ENCODE measurements at regions not wholly inside any gene's neighbourhood (a gene's known extent, or its start where the extent isn't known, plus 50 kb on each side); places are given as distances from the start of the nearest gene placed in this dataset.

GRCh38 chr15:89421219-89421618 lies 75.2 kb downstream of the RHCG start:
- Histone ChIP-seq H3K27ac (ENCODE audit: low read length) (no peak overlapping the region), H2AFZ (ENCODE audit: low read depth, low read length) (no peak overlapping the region), H3K4me3 (ENCODE audit: low read length) (no peak overlapping the region), H3K36me3 (replicated peaks; ENCODE audit: low read depth, low read length) (no peaks in the 10 kb centered on the region), H3K4me2 (ENCODE audit: low read length) (no peak overlapping the region), H3K9me3 (ENCODE audit: insufficient read depth, low read length) (no peaks in the 10 kb centered on the region), H3K9ac (ENCODE audit: low read length) (no peak overlapping the region), H3K79me2 (ENCODE audit: low read length) (no peaks in the 10 kb centered on the region), H3K4me1 (ENCODE audit: low read length) (no peaks in the 10 kb centered on the region), H3K27me3 (ENCODE audit: low read depth, low read length) (0 out of 2 replicates have a peak, but pooled peaks cover 3% of the 10 kb centered on the region), H4K20me1 (ENCODE audit: insufficient read depth, low read length) (peaks cover 14% of the 10 kb centered on the region; the same call in 1 of the 2 replicates)
- TF ChIP-seq EZH2phosphoT487 (IDR thresholded peaks at IDR 0.05; ENCODE audit: low read depth) (no peak), CTCF (IDR thresholded peaks at IDR 0.05; ENCODE audit: low read depth, low read length) (no peak)

GRCh38 chr15:89419370-89419984 lies 76.9 kb downstream of the RHCG start:
- no peaks in the 10 kb centered on the region for H3K9me3 ChIP-seq (ENCODE audit: insufficient read depth, low read length)
- no peak overlapping the region for H3K4me3 ChIP-seq (ENCODE audit: low read length)
- H4K20me1 ChIP-seq (ENCODE audit: insufficient read depth, low read length), result peaks cover 14% of the 10 kb centered on the region; the same call in 1 of the 2 replicates
- H3K79me2 ChIP-seq (ENCODE audit: low read length), result no peaks in the 10 kb centered on the region
- no peak overlapping the region for H2AFZ ChIP-seq (ENCODE audit: low read depth, low read length)
- H3K36me3 ChIP-seq (replicated peaks; ENCODE audit: low read depth, low read length), result no peaks in the 10 kb centered on the region
- H3K4me2 ChIP-seq (ENCODE audit: low read length), result no peak overlapping the region
- H3K4me1 ChIP-seq (ENCODE audit: low read length), result 0 out of 2 replicates have a peak, but pooled peaks cover 3% of the 10 kb centered on the region
- TF ChIP-seq CTCF (IDR thresholded peaks at IDR 0.05; ENCODE audit: low read depth, low read length), result no peak
- no peak for TF ChIP-seq EZH2phosphoT487 (IDR thresholded peaks at IDR 0.05; ENCODE audit: low read depth)
- peaks cover 8% of the 10 kb centered on the region for H3K27me3 ChIP-seq (ENCODE audit: low read depth, low read length)
- no peak overlapping the region for H3K9ac ChIP-seq (ENCODE audit: low read length)
- no peak overlapping the region for H3K27ac ChIP-seq (ENCODE audit: low read length)

- Histone ChIP-seq H3K79me2 (ENCODE audit: low read length) (no peaks in the 10 kb centered on the region), H3K36me3 (replicated peaks; ENCODE audit: low read depth, low read length) (no peaks in the 10 kb centered on the region), H4K20me1 (ENCODE audit: insufficient read depth, low read length) (peaks cover 14% of the 10 kb centered on the region; the same call in 1 of the 2 replicates), H2AFZ (ENCODE audit: low read depth, low read length) (no peak overlapping the region), H3K9ac (ENCODE audit: low read length) (no peak overlapping the region), H3K4me3 (ENCODE audit: low read length) (no peak overlapping the region), H3K27ac (ENCODE audit: low read length) (no peak overlapping the region), H3K9me3 (ENCODE audit: insufficient read depth, low read length) (no peaks in the 10 kb centered on the region), H3K27me3 (ENCODE audit: low read depth, low read length) (peaks cover 30% of the 10 kb centered on the region), H3K4me1 (ENCODE audit: low read length) (0 out of 2 replicates have a peak, but pooled peaks cover 3% of the 10 kb centered on the region), H3K4me2 (ENCODE audit: low read length) (no peak overlapping the region)
- TF ChIP-seq EZH2phosphoT487 (IDR thresholded peaks at IDR 0.05; ENCODE audit: low read depth) (no peak), CTCF (IDR thresholded peaks at IDR 0.05; ENCODE audit: low read depth, low read length) (no peak)
Measured at GRCh38 chr15:89417206-89417725, 79.1 kb downstream of the RHCG start.

- Histone ChIP-seq H3K9me3 (ENCODE audit: insufficient read depth, low read length) (no peaks in the 10 kb centered on the region), H3K36me3 (replicated peaks; ENCODE audit: low read depth, low read length) (no peaks in the 10 kb centered on the region), H3K79me2 (ENCODE audit: low read length) (no peaks in the 10 kb centered on the region), H3K9ac (ENCODE audit: low read length) (no peak overlapping the region), H3K27ac (ENCODE audit: low read length) (no peak overlapping the region), H3K27me3 (ENCODE audit: low read depth, low read length) (peaks cover 36% of the 10 kb centered on the region), H3K4me3 (ENCODE audit: low read length) (no peak overlapping the region), H4K20me1 (ENCODE audit: insufficient read depth, low read length) (peaks cover 14% of the 10 kb centered on the region; the same call in 1 of the 2 replicates), H2AFZ (ENCODE audit: low read depth, low read length) (no peak overlapping the region), H3K4me1 (ENCODE audit: low read length) (peaks cover 9% of the 10 kb centered on the region; the same call in 1 of the 2 replicates), H3K4me2 (ENCODE audit: low read length) (no peak overlapping the region)
- TF ChIP-seq EZH2phosphoT487 (IDR thresholded peaks at IDR 0.05; ENCODE audit: low read depth), result no peak
- TF ChIP-seq CTCF (IDR thresholded peaks at IDR 0.05; ENCODE audit: low read depth, low read length), result peak; percentile 99
Measured at GRCh38 chr15:89416339-89417183, 79.8 kb downstream of the RHCG start.

Data from OCI-LY3 (cell line).